A673 (cell line): ENCODE measurements at regions not wholly inside any gene's neighbourhood (a gene's known extent, or its start where the extent isn't known, plus 50 kb on each side); places are given as distances from the start of the nearest gene placed in this dataset.
A peak's percentile ranks its signal among the peaks of the same experiment; 100 is the strongest.

Source experiments
- BruUV-seq: library from RNA; stranded (reverse); fragments of 400-500 nt; replicated peaks from 2 replicates; lab custom pipeline; 2021; lab: Mats Ljungman, UMichigan
- CTCF ChIA-PET: fragments of 300-600 bp; sonication (Branson Sonifier 250); formaldehyde crosslinking; loops from one replicate; lab custom pipeline; 2022; ENCODE audit warnings: antibody characterized with exemption; lab: Charles Lee
- POLR2A ChIA-PET: fragments of 300-600 bp; sonication (Branson Sonifier 250); formaldehyde crosslinking; loops from one replicate; lab custom pipeline; 2022; ENCODE audit warnings: antibody characterized with exemption; ENCODE audit not compliant: low non-redundant PET; lab: Charles Lee
- DNase-seq: peaks from one replicate; pipeline ENCODE4 v3.0.0-alpha.2; 2015; ENCODE audit warnings: low spot score
- H3K27ac ChIP-seq: fragments of 200-600 bp; sonication (generic); 2 replicates; pipeline ENCODE4 v1.5.1; 2016; ENCODE audit warnings: mixed run types, low read depth, mild to moderate bottlenecking, mixed read lengths, antibody characterized with exemption, low read length; ENCODE audit not compliant: poor library complexity, severe bottlenecking
- H3K27me3 ChIP-seq: fragments of 200-600 bp; sonication (generic); replicated peaks from 2 replicates; pipeline ENCODE4 v1.6.1; 2017; ENCODE audit warnings: mixed run types, low read depth, mild to moderate bottlenecking, mixed read lengths, antibody characterized with exemption, low read length; ENCODE audit not compliant: insufficient read depth, poor library complexity
- H3K36me3 ChIP-seq: fragments of 200-600 bp; sonication (generic); 2 replicates; pipeline ENCODE4 v1.6.1; 2016; ENCODE audit warnings: mixed run types, mild to moderate bottlenecking, mixed read lengths, antibody characterized with exemption, low read length; ENCODE audit not compliant: insufficient read depth, poor library complexity, severe bottlenecking
- H3K4me1 ChIP-seq: fragments of 200-600 bp; sonication (generic); 2 replicates; pipeline ENCODE4 v1.6.1; 2017; ENCODE audit warnings: mixed run types, mild to moderate bottlenecking, mixed read lengths, antibody characterized with exemption, low read length; ENCODE audit not compliant: insufficient read depth, poor library complexity, severe bottlenecking
- H3K4me3 ChIP-seq: fragments of 200-600 bp; sonication (generic); 2 replicates; pipeline ENCODE4 v1.5.1; 2016; ENCODE audit warnings: low read depth, mixed run types, mild to moderate bottlenecking, mixed read lengths, low read length; ENCODE audit not compliant: poor library complexity, severe bottlenecking
- H3K9me3 ChIP-seq: fragments of 200-600 bp; sonication (generic); 2 replicates; pipeline ENCODE4 v1.6.1; 2016; ENCODE audit warnings: mixed run types, low read depth, mild to moderate bottlenecking, mixed read lengths, antibody characterized with exemption, low read length; ENCODE audit not compliant: poor library complexity, severe bottlenecking
- EZH2 ChIP-seq: fragments of 200-600 bp; sonication (generic); IDR thresholded peaks from 2 replicates; pipeline ENCODE4 v1.6.1; 2017; ENCODE audit warnings: borderline replicate concordance, low read depth, mild to moderate bottlenecking, mixed read lengths, antibody characterized with exemption, low read length; ENCODE audit not compliant: poor library complexity, severe bottlenecking
- intact Hi-C: fragments of 100-400 bp; cut with micrococcal nuclease; formaldehyde crosslinking; loops from one replicate; pipeline ENCODE4 v1.10.0; 2022; ENCODE audit not compliant: unreplicated experiment
- TF ChIP-seq, protein P1 (sequence below): fragments of 300-800, 200-600 bp; sonication (generic); conservative IDR thresholded peaks from 2 replicates; pipeline ENCODE4 v1.5.1; 2017; ENCODE audit warnings: low read depth, mild to moderate bottlenecking, antibody characterized with exemption, low read length, moderate library complexity, mixed read lengths

DNA sequence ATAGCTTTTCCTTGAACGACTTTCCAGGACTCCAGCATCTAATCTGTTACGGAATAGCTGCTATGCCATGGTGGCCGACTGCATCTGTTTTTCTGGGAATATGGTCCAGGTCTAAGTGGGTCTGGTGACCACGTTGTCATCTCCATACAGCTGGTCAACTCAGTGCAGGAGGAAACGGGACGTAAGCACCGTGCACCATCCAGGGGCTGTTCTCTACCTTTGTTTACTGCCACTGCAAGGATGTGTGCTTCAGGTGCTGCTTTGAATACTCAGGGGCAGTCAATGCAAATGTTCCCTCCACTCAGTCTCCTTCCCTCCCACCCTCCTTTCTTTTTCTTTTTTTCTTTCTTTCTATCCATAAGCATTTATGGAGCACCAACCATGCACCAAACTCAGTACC is 648.2 kb downstream of the VRK1 start:
- DNase-seq: no peak

DNA sequence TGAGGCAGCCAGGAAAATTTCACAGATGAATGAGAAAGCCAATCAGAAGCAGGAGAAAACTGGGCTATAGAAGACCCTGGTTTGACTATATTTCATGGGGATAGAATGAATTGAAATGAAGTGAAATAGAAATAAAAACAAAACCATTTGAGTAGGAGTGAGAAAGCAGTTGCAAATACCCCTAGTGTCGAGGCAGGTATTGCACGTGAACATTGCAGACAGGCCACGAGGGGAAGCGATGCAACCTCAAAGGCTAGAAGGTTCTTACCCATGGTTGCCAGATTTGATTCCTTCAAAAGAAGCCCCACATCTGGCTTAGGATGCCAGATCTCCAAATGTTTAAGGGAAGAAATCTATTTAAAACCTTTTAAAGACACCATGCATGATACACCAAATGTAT is 648.9 kb downstream of the VRK1 start:
- no TSS peak for BruUV-seq
- no peaks in the 10 kb centered on the region for H3K27me3 ChIP-seq
- H3K27ac ChIP-seq: no peak overlapping the region
- peaks cover 7% of the 10 kb centered on the region for H3K4me1 ChIP-seq
- H3K36me3 ChIP-seq: no peaks in the 10 kb centered on the region
- no peak for DNase-seq
- H3K4me3 ChIP-seq: no peak overlapping the region
- intact Hi-C loops: no loop called here
- POLR2A ChIA-PET: no interaction called here
- CTCF ChIA-PET: no interaction called here
- H3K9me3 ChIP-seq: no peaks in the 10 kb centered on the region
- TF ChIP-seq, protein P1, sequence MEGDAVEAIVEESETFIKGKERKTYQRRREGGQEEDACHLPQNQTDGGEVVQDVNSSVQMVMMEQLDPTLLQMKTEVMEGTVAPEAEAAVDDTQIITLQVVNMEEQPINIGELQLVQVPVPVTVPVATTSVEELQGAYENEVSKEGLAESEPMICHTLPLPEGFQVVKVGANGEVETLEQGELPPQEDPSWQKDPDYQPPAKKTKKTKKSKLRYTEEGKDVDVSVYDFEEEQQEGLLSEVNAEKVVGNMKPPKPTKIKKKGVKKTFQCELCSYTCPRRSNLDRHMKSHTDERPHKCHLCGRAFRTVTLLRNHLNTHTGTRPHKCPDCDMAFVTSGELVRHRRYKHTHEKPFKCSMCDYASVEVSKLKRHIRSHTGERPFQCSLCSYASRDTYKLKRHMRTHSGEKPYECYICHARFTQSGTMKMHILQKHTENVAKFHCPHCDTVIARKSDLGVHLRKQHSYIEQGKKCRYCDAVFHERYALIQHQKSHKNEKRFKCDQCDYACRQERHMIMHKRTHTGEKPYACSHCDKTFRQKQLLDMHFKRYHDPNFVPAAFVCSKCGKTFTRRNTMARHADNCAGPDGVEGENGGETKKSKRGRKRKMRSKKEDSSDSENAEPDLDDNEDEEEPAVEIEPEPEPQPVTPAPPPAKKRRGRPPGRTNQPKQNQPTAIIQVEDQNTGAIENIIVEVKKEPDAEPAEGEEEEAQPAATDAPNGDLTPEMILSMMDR: 0 out of 2 replicates have a peak, but pooled peaks have one; percentile 9
- TF ChIP-seq EZH2: no peak

More for the DNA sequence above, 648.2 kb downstream of the VRK1 start:
- intact Hi-C loops: no loop called here
- TF ChIP-seq, protein P1: no peak
- no peak for TF ChIP-seq EZH2
- BruUV-seq: no TSS peak
- Histone ChIP-seq H3K36me3 (no peaks in the 10 kb centered on the region), H3K4me1 (peaks cover 7% of the 10 kb centered on the region), H3K4me3 (no peak overlapping the region), H3K27ac (no peak overlapping the region), H3K9me3 (no peaks in the 10 kb centered on the region), H3K27me3 (no peaks in the 10 kb centered on the region)
- ChIA-PET CTCF (no interaction called here), POLR2A (no interaction called here)

DNA sequence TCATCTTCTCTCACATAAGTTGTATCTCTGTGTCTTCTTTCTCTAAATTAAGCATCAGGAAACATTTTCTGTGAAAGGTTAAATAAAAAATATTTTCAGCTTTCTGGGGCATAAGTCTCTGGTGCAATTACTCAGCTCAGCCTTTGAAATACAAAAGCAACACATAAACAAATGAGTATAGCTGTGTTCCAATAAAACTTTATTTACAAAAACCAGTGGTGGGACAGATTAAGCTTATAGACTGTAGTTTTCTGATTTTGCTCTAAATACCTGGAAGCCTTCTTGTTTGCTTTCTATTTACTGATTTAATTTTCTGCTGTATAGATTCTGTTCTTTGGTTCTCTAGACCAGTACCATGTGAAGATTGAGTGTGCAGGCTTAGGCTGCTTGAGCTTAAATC is 655.1 kb downstream of the VRK1 start:
- Histone ChIP-seq H3K27ac (no peak overlapping the region), H3K27me3 (no peaks in the 10 kb centered on the region), H3K4me1 (peaks cover 6% of the 10 kb centered on the region), H3K36me3 (no peaks in the 10 kb centered on the region), H3K9me3 (no peaks in the 10 kb centered on the region), H3K4me3 (no peak overlapping the region)
- CTCF ChIA-PET: no interaction called here
- no TSS peak for BruUV-seq
- no peak for DNase-seq
- intact Hi-C loops: no loop called here
- TF ChIP-seq EZH2: no peak
- TF ChIP-seq, protein P1: no peak
- POLR2A ChIA-PET: no interaction called here
